ENCODE measurements at regions not wholly inside any gene's neighbourhood (a gene's known extent, or its start where the extent isn't known, plus 50 kb on each side); places are given as distances from the start of the nearest gene placed in this dataset.

DNA sequence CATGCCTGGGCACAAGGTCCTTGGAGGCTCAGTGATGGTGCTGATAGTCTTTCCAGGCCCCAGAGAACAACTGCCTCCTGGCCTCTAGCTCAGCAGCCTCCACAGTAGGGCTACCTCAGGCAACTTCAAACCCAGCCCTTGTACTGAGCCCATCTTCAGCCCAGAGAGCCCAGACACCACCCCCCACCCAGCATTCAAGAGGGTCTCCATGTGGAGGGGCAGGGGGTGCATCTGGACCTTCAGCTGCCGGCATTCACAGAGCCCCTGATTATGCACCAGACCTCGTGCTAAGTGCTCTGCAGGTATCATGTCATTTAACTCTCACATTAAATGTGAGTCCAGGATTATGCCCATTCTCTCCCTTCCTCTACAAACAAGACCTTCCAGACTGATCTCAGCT is 197.0 kb upstream of the ZC3H12A start:
- Histone ChIP-seq H3K9me2 (replicated peaks; ENCODE audit: insufficient read depth) (no peaks in the 10 kb centered on the region), H3K4me2 (no peak overlapping the region), H3K4me1 (ENCODE audit: insufficient read depth) (no peaks in the 10 kb centered on the region), H3K36me3 (replicated peaks; ENCODE audit: insufficient read depth, low read depth) (no peaks in the 10 kb centered on the region), H4K20me1 (ENCODE audit: insufficient read depth, poor library complexity, severe bottlenecking) (no peaks in the 10 kb centered on the region), H3K27me3 (no peaks in the 10 kb centered on the region), H3K9me3 (ENCODE audit: low read depth) (no peaks in the 10 kb centered on the region), H3K4me3 (no peak overlapping the region), H2AFZ (no peak overlapping the region), H3K27ac (no peak overlapping the region), H3K79me2 (no peaks in the 10 kb centered on the region)
- TF ChIP-seq, protein P1, sequence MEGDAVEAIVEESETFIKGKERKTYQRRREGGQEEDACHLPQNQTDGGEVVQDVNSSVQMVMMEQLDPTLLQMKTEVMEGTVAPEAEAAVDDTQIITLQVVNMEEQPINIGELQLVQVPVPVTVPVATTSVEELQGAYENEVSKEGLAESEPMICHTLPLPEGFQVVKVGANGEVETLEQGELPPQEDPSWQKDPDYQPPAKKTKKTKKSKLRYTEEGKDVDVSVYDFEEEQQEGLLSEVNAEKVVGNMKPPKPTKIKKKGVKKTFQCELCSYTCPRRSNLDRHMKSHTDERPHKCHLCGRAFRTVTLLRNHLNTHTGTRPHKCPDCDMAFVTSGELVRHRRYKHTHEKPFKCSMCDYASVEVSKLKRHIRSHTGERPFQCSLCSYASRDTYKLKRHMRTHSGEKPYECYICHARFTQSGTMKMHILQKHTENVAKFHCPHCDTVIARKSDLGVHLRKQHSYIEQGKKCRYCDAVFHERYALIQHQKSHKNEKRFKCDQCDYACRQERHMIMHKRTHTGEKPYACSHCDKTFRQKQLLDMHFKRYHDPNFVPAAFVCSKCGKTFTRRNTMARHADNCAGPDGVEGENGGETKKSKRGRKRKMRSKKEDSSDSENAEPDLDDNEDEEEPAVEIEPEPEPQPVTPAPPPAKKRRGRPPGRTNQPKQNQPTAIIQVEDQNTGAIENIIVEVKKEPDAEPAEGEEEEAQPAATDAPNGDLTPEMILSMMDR (IDR thresholded peaks at IDR 0.05; ENCODE audit: poor library complexity) = no peak
- TF ChIP-seq EZH2 (IDR thresholded peaks at IDR 0.05; ENCODE audit: borderline replicate concordance) (no peak), EZH2phosphoT487 (IDR thresholded peaks at IDR 0.05; ENCODE audit: low read depth, severe bottlenecking, unreplicated experiment) (no peak)
- no peak for DNase-seq (ENCODE audit: low spot score)
- 74% methylated on average over 2 of the region's 2 CpGs for WGBS (ENCODE audit: low lambda C conversion rate, missing lambda C conversion rate)

DNA sequence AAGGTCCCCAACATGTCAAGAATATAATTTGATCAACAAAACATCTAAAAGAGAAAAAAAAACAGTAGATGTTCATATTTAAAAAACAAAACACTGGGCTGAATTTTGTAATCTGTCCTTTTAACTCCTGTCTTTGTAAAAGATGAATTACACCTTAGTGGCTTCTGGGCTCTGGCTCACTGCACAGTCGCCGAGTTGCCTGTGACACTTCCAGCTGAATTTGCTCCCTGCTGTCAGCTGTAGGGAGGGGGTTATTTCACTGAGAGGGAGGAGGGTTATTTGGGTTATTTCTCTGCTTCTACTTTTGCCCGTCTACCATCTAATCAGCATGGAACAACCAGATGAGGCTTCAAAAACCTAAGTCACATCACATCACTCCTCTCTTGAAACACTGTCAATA is 193.0 kb upstream of the ZC3H12A start:
- H3K36me3 ChIP-seq (replicated peaks; ENCODE audit: insufficient read depth, low read depth) = no peaks in the 10 kb centered on the region
- H3K9me2 ChIP-seq (replicated peaks; ENCODE audit: insufficient read depth) = no peaks in the 10 kb centered on the region
- peaks cover 3% of the 10 kb centered on the region for H3K27me3 ChIP-seq
- no peaks in the 10 kb centered on the region for H3K4me1 ChIP-seq (ENCODE audit: insufficient read depth)
- H4K20me1 ChIP-seq (ENCODE audit: insufficient read depth, poor library complexity, severe bottlenecking) = no peaks in the 10 kb centered on the region
- TF ChIP-seq EZH2 (IDR thresholded peaks at IDR 0.05; ENCODE audit: borderline replicate concordance) (no peak), EZH2phosphoT487 (IDR thresholded peaks at IDR 0.05; ENCODE audit: low read depth, severe bottlenecking, unreplicated experiment) (no peak)
- TF ChIP-seq, protein P1 (IDR thresholded peaks at IDR 0.05; ENCODE audit: poor library complexity) = no peak
- no peak overlapping the region for H2AFZ ChIP-seq
- H3K79me2 ChIP-seq = no peaks in the 10 kb centered on the region
- H3K9me3 ChIP-seq (ENCODE audit: low read depth) = no peaks in the 10 kb centered on the region
- no peak for DNase-seq (ENCODE audit: low spot score)
- no peak overlapping the region for H3K4me3 ChIP-seq
- no peak overlapping the region for H3K4me2 ChIP-seq
- no peak overlapping the region for H3K27ac ChIP-seq
- 78% methylated on average over 3 of the region's 3 CpGs for WGBS (ENCODE audit: low lambda C conversion rate, missing lambda C conversion rate)

DNA sequence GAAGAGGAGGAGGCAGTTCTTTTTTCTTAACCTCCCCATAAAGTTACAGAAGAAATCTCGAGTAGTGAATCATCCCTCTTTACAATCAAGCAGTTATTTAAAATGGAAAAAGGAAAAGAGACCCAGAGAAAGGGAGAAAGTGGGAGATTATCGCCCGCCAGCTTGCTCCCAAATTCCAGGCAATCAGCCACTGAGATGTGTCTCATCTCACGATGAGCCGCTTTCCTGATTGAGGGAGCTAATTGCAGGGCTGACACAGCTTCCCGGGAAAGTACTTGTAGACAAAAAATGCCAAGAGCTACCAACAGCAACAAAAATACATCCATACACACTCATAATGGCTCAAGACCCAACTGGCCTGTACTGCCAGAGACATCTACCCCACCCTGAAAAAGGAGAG is 191.6 kb upstream of the ZC3H12A start:
- no peak overlapping the region for H3K4me2 ChIP-seq
- H3K79me2 ChIP-seq = no peaks in the 10 kb centered on the region
- TF ChIP-seq, protein P1 (IDR thresholded peaks at IDR 0.05; ENCODE audit: poor library complexity) = no peak
- TF ChIP-seq EZH2phosphoT487 (IDR thresholded peaks at IDR 0.05; ENCODE audit: low read depth, severe bottlenecking, unreplicated experiment) = no peak
- TF ChIP-seq EZH2 (IDR thresholded peaks at IDR 0.05; ENCODE audit: borderline replicate concordance) = no peak
- no peaks in the 10 kb centered on the region for H3K36me3 ChIP-seq (replicated peaks; ENCODE audit: insufficient read depth, low read depth)
- H2AFZ ChIP-seq = no peak overlapping the region
- WGBS (ENCODE audit: low lambda C conversion rate, missing lambda C conversion rate) = 76% methylated on average over 6 of the region's 6 CpGs
- DNase-seq (ENCODE audit: low spot score) = no peak
- peaks cover 3% of the 10 kb centered on the region for H3K27me3 ChIP-seq
- no peaks in the 10 kb centered on the region for H3K4me1 ChIP-seq (ENCODE audit: insufficient read depth)
- no peak overlapping the region for H3K27ac ChIP-seq
- no peaks in the 10 kb centered on the region for H3K9me2 ChIP-seq (replicated peaks; ENCODE audit: insufficient read depth)
- no peaks in the 10 kb centered on the region for H3K9me3 ChIP-seq (ENCODE audit: low read depth)
- H4K20me1 ChIP-seq (ENCODE audit: insufficient read depth, poor library complexity, severe bottlenecking) = no peaks in the 10 kb centered on the region
- no peak overlapping the region for H3K4me3 ChIP-seq

DNA sequence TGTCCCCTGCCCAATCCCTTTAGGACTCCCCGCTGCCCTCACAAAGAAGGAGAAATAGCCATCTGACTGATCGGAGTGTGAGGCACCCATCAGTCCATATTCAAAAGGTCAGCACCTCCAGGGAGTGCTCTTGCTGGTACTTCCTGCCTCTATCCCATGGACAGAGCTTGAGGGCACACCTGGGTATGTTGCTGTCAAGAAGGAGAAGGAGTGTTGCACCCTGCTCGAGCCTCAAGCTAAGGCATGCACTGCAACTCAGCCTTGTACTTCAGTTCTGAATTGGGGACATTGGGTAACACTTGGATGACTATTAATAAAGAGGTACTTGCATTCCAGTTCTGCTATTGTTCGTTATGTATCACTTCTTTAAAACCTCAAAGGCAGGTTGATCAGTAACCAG is 190.3 kb upstream of the ZC3H12A start:
- no peaks in the 10 kb centered on the region for H3K9me2 ChIP-seq (replicated peaks; ENCODE audit: insufficient read depth)
- H2AFZ ChIP-seq = no peak overlapping the region
- DNase-seq (ENCODE audit: low spot score) = no peak
- no peaks in the 10 kb centered on the region for H3K9me3 ChIP-seq (ENCODE audit: low read depth)
- no peak overlapping the region for H3K27ac ChIP-seq
- no peaks in the 10 kb centered on the region for H3K79me2 ChIP-seq
- 83% methylated on average over 4 of the region's 4 CpGs for WGBS (ENCODE audit: low lambda C conversion rate, missing lambda C conversion rate)
- H3K4me2 ChIP-seq = no peak overlapping the region
- no peaks in the 10 kb centered on the region for H4K20me1 ChIP-seq (ENCODE audit: insufficient read depth, poor library complexity, severe bottlenecking)
- TF ChIP-seq EZH2phosphoT487 (IDR thresholded peaks at IDR 0.05; ENCODE audit: low read depth, severe bottlenecking, unreplicated experiment) (no peak), EZH2 (IDR thresholded peaks at IDR 0.05; ENCODE audit: borderline replicate concordance) (no peak)
- TF ChIP-seq, protein P1 (IDR thresholded peaks at IDR 0.05; ENCODE audit: poor library complexity) = no peak
- H3K4me3 ChIP-seq = no peak overlapping the region
- no peaks in the 10 kb centered on the region for H3K4me1 ChIP-seq (ENCODE audit: insufficient read depth)
- H3K36me3 ChIP-seq (replicated peaks; ENCODE audit: insufficient read depth, low read depth) = no peaks in the 10 kb centered on the region
- H3K27me3 ChIP-seq = peaks cover 3% of the 10 kb centered on the region

Data from hepatocyte (in vitro differentiated cells).